Smooth muscle cell (in vitro differentiated cells): ENCODE measurements at regions not wholly inside any gene's neighbourhood (a gene's known extent, or its start where the extent isn't known, plus 50 kb on each side); places are given as distances from the start of the nearest gene placed in this dataset.

Experiments used
- DNase-seq: peaks from one replicate; lab custom pipeline; 2025; ENCODE audit not compliant: unreplicated experiment; lab: John Stamatoyannopoulos, UW
- H2AFZ ChIP-seq: fragments of 200-600 bp; sonication (generic); 2 replicates; pipeline ENCODE4 v1.6.0; 2016; ENCODE audit warnings: antibody characterized with exemption, low read depth, mild to moderate bottlenecking
- H3F3A ChIP-seq: fragments of 200-600 bp; sonication (generic); 2 replicates; pipeline ENCODE4 v1.6.0; 2017; ENCODE audit warnings: antibody characterized with exemption, low read depth
- H3K27ac ChIP-seq: fragments of 200-600 bp; sonication (generic); 2 replicates; pipeline ENCODE4 v1.5.1; 2016; ENCODE audit warnings: low read depth, mild to moderate bottlenecking
- H3K27me3 ChIP-seq: fragments of 200-600 bp; sonication (generic); 2 replicates; pipeline ENCODE4 v1.6.1; 2016; ENCODE audit warnings: low read depth, mild to moderate bottlenecking
- H3K36me3 ChIP-seq: fragments of 200-600 bp; sonication (generic); 2 replicates; pipeline ENCODE4 v1.5.1; 2016; ENCODE audit warnings: low read depth
- H3K4me1 ChIP-seq: fragments of 200-600 bp; sonication (generic); 2 replicates; pipeline ENCODE4 v1.5.1; 2016; ENCODE audit warnings: low read depth
- H3K4me2 ChIP-seq: fragments of 200-600 bp; sonication (generic); 2 replicates; pipeline ENCODE4 v1.6.0; 2016; ENCODE audit warnings: mild to moderate bottlenecking
- H3K4me3 ChIP-seq: fragments of 200-600 bp; sonication (generic); 2 replicates; pipeline ENCODE4 v1.5.1; 2016; ENCODE audit warnings: mild to moderate bottlenecking
- H3K79me2 ChIP-seq: fragments of 200-600 bp; sonication (generic); 2 replicates; pipeline ENCODE4 v1.6.0; 2016; ENCODE audit warnings: low read depth, mild to moderate bottlenecking
- H3K9ac ChIP-seq: fragments of 200-600 bp; sonication (generic); 2 replicates; pipeline ENCODE4 v1.6.0; 2016; ENCODE audit warnings: low read depth
- H3K9me3 ChIP-seq: fragments of 200-600 bp; sonication (generic); replicated peaks from 2 replicates; pipeline ENCODE4 v1.5.1; 2016; ENCODE audit warnings: low read depth
- H4K20me1 ChIP-seq: fragments of 200-600 bp; sonication (generic); 2 replicates; pipeline ENCODE4 v1.6.0; 2016; ENCODE audit warnings: low read depth
- CTCF ChIP-seq: fragments of 200-600 bp; sonication (generic); IDR thresholded peaks from 2 replicates; pipeline ENCODE4 v1.5.1; 2017; ENCODE audit warnings: borderline replicate concordance, mild to moderate bottlenecking, antibody characterized with exemption; ENCODE audit not compliant: insufficient read depth, poor library complexity, severe bottlenecking
- WGBS: methylation state at CpG from one replicate; pipeline ENCODE4 v1.1.7; 2016; ENCODE audit warnings: low lambda C conversion rate; 5-methylcytosine and 5-hydroxymethylcytosine counted together

GRCh38 chr2:147096671-147097070, 748.2 kb upstream of the ACVR2A start:
- H3K36me3 ChIP-seq, result no peaks in the 10 kb centered on the region
- no peak overlapping the region for H2AFZ ChIP-seq
- H3K27me3 ChIP-seq, result no peaks in the 10 kb centered on the region
- H3K9me3 ChIP-seq, result no peaks in the 10 kb centered on the region
- H3K27ac ChIP-seq, result no peak overlapping the region
- no peak overlapping the region for H3K4me3 ChIP-seq
- H3F3A ChIP-seq, result no peaks in the 10 kb centered on the region
- no peak overlapping the region for H3K9ac ChIP-seq
- no peak for DNase-seq
- no peak for TF ChIP-seq CTCF
- no peak overlapping the region for H3K4me2 ChIP-seq
- H3K4me1 ChIP-seq, result no peaks in the 10 kb centered on the region
- H3K79me2 ChIP-seq, result no peaks in the 10 kb centered on the region
- H4K20me1 ChIP-seq, result no peaks in the 10 kb centered on the region

GRCh38 chr2:147095376-147095775, 749.5 kb upstream of the ACVR2A start:
- no peaks in the 10 kb centered on the region for H3F3A ChIP-seq
- no peak overlapping the region for H3K4me2 ChIP-seq
- no peak for DNase-seq
- no peak overlapping the region for H3K4me3 ChIP-seq
- H3K79me2 ChIP-seq, result no peaks in the 10 kb centered on the region
- H4K20me1 ChIP-seq, result no peaks in the 10 kb centered on the region
- no peaks in the 10 kb centered on the region for H3K9me3 ChIP-seq
- no peaks in the 10 kb centered on the region for H3K36me3 ChIP-seq
- TF ChIP-seq CTCF, result no peak
- no peaks in the 10 kb centered on the region for H3K4me1 ChIP-seq
- 92% methylated on average over 2 of the region's 2 CpGs for WGBS
- H3K27me3 ChIP-seq, result no peaks in the 10 kb centered on the region
- H2AFZ ChIP-seq, result no peak overlapping the region
- no peak overlapping the region for H3K27ac ChIP-seq
- no peak overlapping the region for H3K9ac ChIP-seq

DNA sequence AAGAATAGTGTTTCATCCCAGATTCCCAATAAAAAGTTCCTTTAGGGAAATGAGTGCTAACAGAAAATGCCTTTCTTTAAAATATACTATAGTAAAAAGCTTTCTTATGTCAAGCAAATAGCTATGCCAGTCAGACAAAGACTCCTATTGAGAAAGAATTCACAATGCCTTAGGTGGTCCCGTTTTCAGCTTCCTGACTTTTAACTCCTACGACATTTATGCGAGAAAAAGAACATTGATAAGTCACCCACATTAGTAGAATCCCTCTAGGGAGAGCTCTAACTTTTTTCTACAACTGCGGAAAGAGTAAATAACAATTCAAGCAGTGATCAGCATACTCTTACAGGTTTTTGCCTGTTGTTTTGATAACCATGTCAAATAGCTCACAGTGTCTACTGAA, 750.8 kb upstream of the ACVR2A start:
- no peak overlapping the region for H3K27ac ChIP-seq
- H3F3A ChIP-seq, result no peaks in the 10 kb centered on the region
- no peak overlapping the region for H3K4me2 ChIP-seq
- no peak overlapping the region for H2AFZ ChIP-seq
- no peak for DNase-seq
- no peaks in the 10 kb centered on the region for H3K36me3 ChIP-seq
- no peaks in the 10 kb centered on the region for H3K79me2 ChIP-seq
- H3K9ac ChIP-seq, result no peak overlapping the region
- H3K9me3 ChIP-seq, result no peaks in the 10 kb centered on the region
- no peak for TF ChIP-seq CTCF
- no peak overlapping the region for H3K4me3 ChIP-seq
- H3K27me3 ChIP-seq, result no peaks in the 10 kb centered on the region
- H4K20me1 ChIP-seq, result no peaks in the 10 kb centered on the region
- no peaks in the 10 kb centered on the region for H3K4me1 ChIP-seq
- WGBS, result 38% methylated on average over 4 of the region's 4 CpGs

DNA sequence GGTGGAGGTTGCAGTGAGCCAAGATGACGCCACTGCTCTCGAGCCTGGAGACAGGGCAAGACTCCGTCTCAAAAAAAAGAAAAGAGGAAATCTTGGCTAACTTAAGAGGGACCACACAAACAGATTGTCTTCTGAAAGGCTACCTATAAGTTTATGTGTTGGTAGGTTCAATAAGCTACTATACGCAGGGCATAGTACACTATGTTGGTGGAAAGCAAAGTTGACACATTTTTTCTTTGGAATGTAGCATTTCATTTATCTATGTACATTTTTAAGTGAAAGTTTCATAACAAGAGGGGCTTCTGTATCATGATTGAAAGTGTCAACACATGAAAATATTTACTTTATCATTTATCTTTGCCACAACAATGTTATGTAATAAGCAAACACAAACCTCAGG, 752.6 kb upstream of the ACVR2A start:
- Histone ChIP-seq H2AFZ (no peak overlapping the region), H3K79me2 (no peaks in the 10 kb centered on the region), H3K27ac (no peak overlapping the region), H4K20me1 (no peaks in the 10 kb centered on the region), H3K27me3 (no peaks in the 10 kb centered on the region), H3K36me3 (no peaks in the 10 kb centered on the region), H3K4me2 (no peak overlapping the region), H3K9ac (no peak overlapping the region), H3K4me1 (no peaks in the 10 kb centered on the region), H3F3A (no peaks in the 10 kb centered on the region), H3K4me3 (no peak overlapping the region), H3K9me3 (no peaks in the 10 kb centered on the region)
- no peak for DNase-seq
- 97% methylated on average over 4 of the region's 4 CpGs for WGBS
- no peak for TF ChIP-seq CTCF
